GM12892 (cell line): ENCODE measurements at regions not wholly inside any gene's neighbourhood (a gene's known extent, or its start where the extent isn't known, plus 50 kb on each side); places are given as distances from the start of the nearest gene placed in this dataset.

Experiments used
- POLR2A ChIP-seq: IDR thresholded peaks from 2 replicates; pipeline ENCODE4 v1.6.1; 2011; ENCODE audit warnings: low read depth, low read length, control low read depth
- POLR2AphosphoS5 ChIP-seq: IDR thresholded peaks from 2 replicates; pipeline ENCODE4 v1.6.1; 2011; ENCODE audit warnings: low read depth, low read length, control low read depth
- TAF1 ChIP-seq: IDR thresholded peaks from 2 replicates; pipeline ENCODE4 v1.6.1; 2011; ENCODE audit warnings: low read depth, mild to moderate bottlenecking, control low read depth, low read length, borderline replicate concordance

- TF ChIP-seq POLR2A (no peak), POLR2AphosphoS5 (no peak), TAF1 (no peak)
Observed at GRCh38 chr6:139862311-139862710, 487.9 kb upstream of the CITED2 start.
